ENCODE measurements at regions not wholly inside any gene's neighbourhood (a gene's known extent, or its start where the extent isn't known, plus 50 kb on each side); places are given as distances from the start of the nearest gene placed in this dataset.

DNA sequence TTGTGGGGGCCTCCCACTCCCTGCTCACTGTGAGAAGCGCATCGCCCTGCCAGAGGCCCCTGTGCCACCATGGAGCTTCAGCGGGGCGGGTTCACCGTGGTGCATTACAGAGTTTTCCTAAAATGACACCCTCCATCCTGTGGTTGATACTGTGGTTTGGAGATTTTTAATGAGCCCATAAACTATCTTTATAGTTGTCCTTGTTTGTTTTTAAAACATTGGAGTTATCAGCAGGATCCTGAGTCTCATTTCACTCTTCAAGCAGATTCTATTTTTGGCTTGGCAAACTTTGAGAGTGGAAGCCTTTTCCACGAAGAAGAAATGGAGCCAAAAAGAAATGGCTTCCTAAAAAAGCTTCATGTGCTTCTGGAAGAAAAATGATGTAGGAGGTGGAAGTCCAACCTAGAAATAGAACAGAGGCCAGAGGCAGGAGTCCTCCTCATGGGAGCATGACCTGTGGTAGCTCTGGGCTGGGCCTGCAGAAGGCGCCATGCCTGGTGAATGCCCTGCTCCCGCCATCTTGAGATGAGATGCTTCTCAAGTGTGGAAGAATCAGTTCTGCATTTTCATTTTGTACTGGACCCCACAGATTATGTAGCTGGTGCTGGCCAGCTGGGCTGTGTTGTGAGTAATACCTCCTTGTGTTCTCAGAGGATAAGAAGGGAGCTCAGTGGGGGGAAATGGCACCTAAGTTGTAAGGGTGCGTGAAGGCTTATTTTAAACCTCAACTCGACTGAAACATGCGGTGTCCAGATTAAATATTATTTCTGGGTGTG, 79.0 kb upstream of the RAI14 start:
- H3K36me3 ChIP-seq (ENCODE audit: control insufficient read depth in 1 of 2, insufficient read depth in 2 of 2, low read length in 2 of 2): no peaks in the 10 kb centered on the region
- no peaks in the 10 kb centered on the region for H3K27me3 ChIP-seq (ENCODE audit: control insufficient read depth in 1 of 2, insufficient read depth in 2 of 2, low read length in 2 of 2)
- no peaks in the 10 kb centered on the region for H3K9me3 ChIP-seq (ENCODE audit: control insufficient read depth in 1 of 2, low read length in 2 of 2)
- H3K4me3 ChIP-seq (ENCODE audit: low read depth in 1 of 2, low read length in 2 of 2): no peak overlapping the region
- H3K27ac ChIP-seq (ENCODE audit: low read depth, low read length): no peak overlapping the region
- no peak overlapping the region for H3K9ac ChIP-seq (ENCODE audit: low read depth in 1 of 2, low read length in 2 of 2)
- peaks cover 0 to 9% of the 10 kb centered on the region in 2 donors for H3K4me1 ChIP-seq (ENCODE audit: control insufficient read depth in 1 of 2, insufficient read depth in 2 of 2, low read length in 2 of 2)

DNA sequence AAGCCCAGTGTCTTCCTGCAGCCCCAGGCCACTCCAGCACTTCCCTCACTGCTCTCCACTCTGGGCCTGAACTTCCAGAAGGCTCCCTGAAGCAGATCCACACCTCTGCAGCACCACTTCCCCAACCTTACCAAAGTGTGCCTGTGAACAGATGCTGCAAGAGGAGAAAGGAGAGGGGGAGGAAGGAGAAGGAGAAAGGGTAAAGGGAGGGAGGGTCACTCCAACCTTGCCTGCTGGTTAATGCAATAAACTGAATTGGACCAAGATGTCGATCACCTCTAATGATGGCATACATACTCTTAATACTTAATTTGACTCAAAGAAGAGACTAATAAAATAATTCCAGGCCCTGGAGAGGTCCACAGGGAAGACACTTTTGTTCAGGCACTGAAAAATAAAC, 77.2 kb upstream of the RAI14 start:
- H3K4me1 ChIP-seq (ENCODE audit: control insufficient read depth in 1 of 2, insufficient read depth in 2 of 2, low read length in 2 of 2): peaks cover 0 to 9% of the 10 kb centered on the region in 2 donors
- H3K27me3 ChIP-seq (ENCODE audit: control insufficient read depth in 1 of 2, insufficient read depth in 2 of 2, low read length in 2 of 2): no peaks in the 10 kb centered on the region
- no peak overlapping the region for H3K27ac ChIP-seq (ENCODE audit: low read depth, low read length)
- no peaks in the 10 kb centered on the region for H3K36me3 ChIP-seq (ENCODE audit: control insufficient read depth in 1 of 2, insufficient read depth in 2 of 2, low read length in 2 of 2)
- no peaks in the 10 kb centered on the region for H3K9me3 ChIP-seq (ENCODE audit: control insufficient read depth in 1 of 2, low read length in 2 of 2)
- H3K4me3 ChIP-seq (ENCODE audit: low read depth in 1 of 2, low read length in 2 of 2): no peak overlapping the region
- no peak overlapping the region for H3K9ac ChIP-seq (ENCODE audit: low read depth in 1 of 2, low read length in 2 of 2)

DNA sequence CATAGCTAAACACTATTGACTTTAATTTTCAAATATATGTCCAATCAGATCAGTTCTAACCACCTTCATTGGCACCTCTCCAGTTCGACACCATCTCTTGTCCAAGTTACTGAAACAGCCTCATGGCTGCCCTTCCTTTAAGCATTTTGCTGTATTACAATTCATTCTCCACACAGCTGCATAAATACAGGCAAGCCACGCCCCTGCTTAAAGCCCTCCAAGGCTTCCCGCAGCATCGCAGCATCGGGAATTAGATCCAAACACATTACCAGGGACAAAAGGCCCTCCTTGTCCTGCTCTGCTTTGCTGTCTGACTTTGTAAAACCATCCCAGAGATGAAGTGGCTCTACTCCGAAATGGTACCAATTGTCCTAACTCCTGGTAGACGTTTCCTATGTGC, 75.1 kb upstream of the RAI14 start:
- H3K36me3 ChIP-seq (ENCODE audit: control insufficient read depth in 1 of 2, insufficient read depth in 2 of 2, low read length in 2 of 2): no peaks in the 10 kb centered on the region
- H3K27ac ChIP-seq (ENCODE audit: low read depth, low read length): no peak overlapping the region

DNA sequence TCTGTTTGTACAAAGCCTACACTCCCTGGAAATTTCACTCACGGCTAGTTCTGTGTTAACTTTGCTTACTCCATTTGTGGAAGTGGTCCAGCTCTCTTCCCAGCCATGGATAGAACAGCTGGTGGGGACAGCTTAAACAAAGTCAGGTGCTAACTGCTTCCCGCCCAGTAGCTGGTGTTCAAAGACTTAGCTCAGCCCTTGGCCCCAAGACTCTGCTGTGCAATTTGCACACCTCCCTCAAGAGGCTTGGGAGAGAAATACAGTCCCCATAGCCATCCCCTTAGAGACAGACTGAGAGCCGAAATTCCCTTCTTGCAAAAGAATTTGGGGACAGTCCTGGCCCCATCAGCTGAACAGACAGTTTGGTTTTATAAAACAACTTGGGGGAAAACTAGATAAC, 73.8 kb upstream of the RAI14 start:
- no peak overlapping the region for H3K9ac ChIP-seq (ENCODE audit: low read depth in 1 of 2, low read length in 2 of 2)
- no peak overlapping the region for H3K4me3 ChIP-seq (ENCODE audit: low read depth in 1 of 2, low read length in 2 of 2)
- H3K36me3 ChIP-seq (ENCODE audit: control insufficient read depth in 1 of 2, insufficient read depth in 2 of 2, low read length in 2 of 2): no peaks in the 10 kb centered on the region
- H3K4me1 ChIP-seq (ENCODE audit: control insufficient read depth in 1 of 2, insufficient read depth in 2 of 2, low read length in 2 of 2): no peaks in the 10 kb centered on the region
- H3K27me3 ChIP-seq (ENCODE audit: control insufficient read depth in 1 of 2, insufficient read depth in 2 of 2, low read length in 2 of 2): no peaks in the 10 kb centered on the region
- no peaks in the 10 kb centered on the region for H3K9me3 ChIP-seq (ENCODE audit: control insufficient read depth in 1 of 2, low read length in 2 of 2)
- H3K27ac ChIP-seq (ENCODE audit: low read depth, low read length): no peak overlapping the region

More for the DNA sequence above, 75.1 kb upstream of the RAI14 start:
- Histone ChIP-seq H3K27me3 (ENCODE audit: control insufficient read depth in 1 of 2, insufficient read depth in 2 of 2, low read length in 2 of 2) (no peaks in the 10 kb centered on the region), H3K4me3 (ENCODE audit: low read depth in 1 of 2, low read length in 2 of 2) (no peak overlapping the region), H3K9ac (ENCODE audit: low read depth in 1 of 2, low read length in 2 of 2) (no peak overlapping the region), H3K9me3 (ENCODE audit: control insufficient read depth in 1 of 2, low read length in 2 of 2) (no peaks in the 10 kb centered on the region), H3K4me1 (ENCODE audit: control insufficient read depth in 1 of 2, insufficient read depth in 2 of 2, low read length in 2 of 2) (no peaks in the 10 kb centered on the region)

DNA sequence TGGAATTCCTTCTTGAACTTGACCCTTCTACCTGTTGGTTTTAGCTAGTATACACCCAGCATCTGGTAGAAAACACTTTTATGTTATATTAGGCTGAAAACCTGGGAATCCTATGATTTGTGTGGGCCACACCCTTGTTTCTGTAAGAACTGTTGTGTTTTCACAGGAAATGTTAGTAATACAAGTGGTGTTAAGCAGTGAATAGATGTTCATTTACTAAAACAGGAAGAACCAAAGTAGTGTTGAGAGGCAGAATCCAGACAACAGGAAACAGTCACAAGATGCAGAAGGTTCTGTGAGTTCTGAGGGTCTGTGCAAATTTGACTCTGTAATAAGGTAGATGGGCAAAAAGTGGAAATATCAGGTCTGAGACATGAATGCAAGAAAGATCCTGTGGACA, 73.0 kb upstream of the RAI14 start:
- Histone ChIP-seq H3K27me3 (ENCODE audit: control insufficient read depth in 1 of 2, insufficient read depth in 2 of 2, low read length in 2 of 2) (no peaks in the 10 kb centered on the region), H3K36me3 (ENCODE audit: control insufficient read depth in 1 of 2, insufficient read depth in 2 of 2, low read length in 2 of 2) (no peaks in the 10 kb centered on the region), H3K9me3 (ENCODE audit: control insufficient read depth in 1 of 2, low read length in 2 of 2) (no peaks in the 10 kb centered on the region), H3K4me3 (ENCODE audit: low read depth in 1 of 2, low read length in 2 of 2) (no peak overlapping the region), H3K27ac (ENCODE audit: low read depth, low read length) (no peak overlapping the region), H3K9ac (ENCODE audit: low read depth in 1 of 2, low read length in 2 of 2) (no peak overlapping the region), H3K4me1 (ENCODE audit: control insufficient read depth in 1 of 2, insufficient read depth in 2 of 2, low read length in 2 of 2) (no peaks in the 10 kb centered on the region)

DNA sequence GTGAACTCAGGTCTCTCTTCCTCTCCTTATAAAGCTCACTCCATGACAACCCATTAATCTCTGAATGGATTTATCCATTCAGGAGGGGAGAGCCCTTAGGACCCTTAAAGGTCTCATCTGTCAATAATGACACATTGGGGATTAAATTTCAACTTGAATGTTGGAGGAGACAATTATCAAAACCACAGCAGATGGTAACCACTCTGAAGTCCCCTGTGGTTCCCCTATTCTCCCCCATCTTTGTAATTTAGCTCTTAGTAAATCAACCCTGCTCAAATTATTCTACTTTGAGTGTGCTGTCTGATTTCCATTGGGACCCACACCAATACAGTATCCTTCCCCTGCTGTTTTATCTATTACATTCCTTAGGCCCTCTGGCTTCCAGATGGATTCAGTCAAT, 72.0 kb upstream of the RAI14 start:
- H3K27me3 ChIP-seq (ENCODE audit: control insufficient read depth in 1 of 2, insufficient read depth in 2 of 2, low read length in 2 of 2): no peaks in the 10 kb centered on the region
- no peaks in the 10 kb centered on the region for H3K9me3 ChIP-seq (ENCODE audit: control insufficient read depth in 1 of 2, low read length in 2 of 2)
- H3K27ac ChIP-seq (ENCODE audit: low read depth, low read length): no peak overlapping the region
- no peaks in the 10 kb centered on the region for H3K4me1 ChIP-seq (ENCODE audit: control insufficient read depth in 1 of 2, insufficient read depth in 2 of 2, low read length in 2 of 2)
- no peak overlapping the region for H3K4me3 ChIP-seq (ENCODE audit: low read depth in 1 of 2, low read length in 2 of 2)
- no peak overlapping the region for H3K9ac ChIP-seq (ENCODE audit: low read depth in 1 of 2, low read length in 2 of 2)
- H3K36me3 ChIP-seq (ENCODE audit: control insufficient read depth in 1 of 2, insufficient read depth in 2 of 2, low read length in 2 of 2): no peaks in the 10 kb centered on the region

DNA sequence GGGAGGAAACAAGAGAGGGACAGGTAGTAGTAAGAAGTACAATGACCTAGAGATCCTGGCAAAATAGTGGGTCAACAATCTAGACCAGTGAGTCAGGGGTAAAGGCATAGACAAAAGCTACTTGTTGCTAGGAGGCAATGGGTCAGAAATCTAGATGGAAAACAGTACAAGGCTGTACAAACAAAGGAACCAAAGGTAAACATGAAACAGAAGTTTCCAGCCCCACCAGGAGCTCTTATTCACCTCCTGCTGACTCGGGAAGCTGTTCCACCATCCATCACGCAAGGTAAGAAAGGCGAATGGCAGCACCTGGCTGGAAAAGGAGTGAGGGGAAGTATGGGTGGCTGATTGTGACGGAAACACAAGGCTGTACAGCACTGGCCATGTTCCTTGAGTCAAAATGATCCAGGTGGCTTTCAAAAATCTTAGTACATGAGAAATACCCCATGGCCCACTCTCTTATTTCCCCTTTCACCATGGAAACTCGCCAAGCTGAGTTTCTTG, 70.5 kb upstream of the RAI14 start:
- Histone ChIP-seq H3K36me3 (ENCODE audit: control insufficient read depth in 1 of 2, insufficient read depth in 2 of 2, low read length in 2 of 2) (no peaks in the 10 kb centered on the region), H3K27ac (ENCODE audit: low read depth, low read length) (no peak overlapping the region), H3K9me3 (ENCODE audit: control insufficient read depth in 1 of 2, low read length in 2 of 2) (no peaks in the 10 kb centered on the region), H3K27me3 (ENCODE audit: control insufficient read depth in 1 of 2, insufficient read depth in 2 of 2, low read length in 2 of 2) (no peaks in the 10 kb centered on the region), H3K4me1 (ENCODE audit: control insufficient read depth in 1 of 2, insufficient read depth in 2 of 2, low read length in 2 of 2) (no peaks in the 10 kb centered on the region), H3K4me3 (ENCODE audit: low read depth in 1 of 2, low read length in 2 of 2) (no peak overlapping the region), H3K9ac (ENCODE audit: low read depth in 1 of 2, low read length in 2 of 2) (no peak overlapping the region)

DNA sequence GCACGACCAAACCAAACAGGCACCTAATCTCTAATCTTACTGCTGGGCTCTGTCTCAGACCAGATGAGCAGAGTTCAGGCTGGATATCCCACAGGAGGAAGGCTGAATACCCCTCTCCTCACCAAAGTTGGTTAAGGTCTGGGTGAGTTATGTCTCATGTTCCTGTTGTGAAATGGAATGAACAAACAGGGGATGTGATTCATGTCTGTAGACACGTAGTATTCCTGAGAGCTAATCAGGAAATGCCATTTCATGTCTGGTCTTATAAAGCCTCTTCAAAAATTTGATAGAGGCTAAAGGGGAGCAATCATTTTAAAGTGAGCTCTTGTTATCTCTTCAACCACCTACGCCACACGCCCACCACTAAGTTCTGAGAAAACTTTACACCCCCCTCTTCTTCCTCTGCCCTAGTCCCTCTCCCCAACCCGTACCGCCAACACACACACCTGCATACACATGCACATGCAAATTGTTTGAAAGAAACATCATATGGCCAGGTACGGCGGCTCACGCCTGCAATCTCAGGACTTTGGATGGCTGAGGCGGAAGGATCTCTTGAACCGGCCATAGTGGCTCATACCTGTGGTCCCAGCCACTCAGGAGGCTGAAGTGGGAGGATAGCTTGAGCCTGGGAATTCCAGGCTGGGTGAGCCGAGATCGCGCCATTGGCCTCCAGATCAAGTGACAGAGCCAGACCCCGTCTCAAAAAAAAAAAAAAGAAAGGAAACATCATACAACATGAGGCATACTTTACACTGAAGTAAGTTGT, 69.8 kb upstream of the RAI14 start:
- Histone ChIP-seq H3K36me3 (ENCODE audit: control insufficient read depth in 1 of 2, insufficient read depth in 2 of 2, low read length in 2 of 2) (no peaks in the 10 kb centered on the region), H3K4me3 (ENCODE audit: low read depth in 1 of 2, low read length in 2 of 2) (no peak overlapping the region), H3K9me3 (ENCODE audit: control insufficient read depth in 1 of 2, low read length in 2 of 2) (no peaks in the 10 kb centered on the region), H3K9ac (ENCODE audit: low read depth in 1 of 2, low read length in 2 of 2) (no peak overlapping the region), H3K27ac (ENCODE audit: low read depth, low read length) (no peak overlapping the region), H3K4me1 (ENCODE audit: control insufficient read depth in 1 of 2, insufficient read depth in 2 of 2, low read length in 2 of 2) (no peaks in the 10 kb centered on the region), H3K27me3 (ENCODE audit: control insufficient read depth in 1 of 2, insufficient read depth in 2 of 2, low read length in 2 of 2) (no peaks in the 10 kb centered on the region)

DNA sequence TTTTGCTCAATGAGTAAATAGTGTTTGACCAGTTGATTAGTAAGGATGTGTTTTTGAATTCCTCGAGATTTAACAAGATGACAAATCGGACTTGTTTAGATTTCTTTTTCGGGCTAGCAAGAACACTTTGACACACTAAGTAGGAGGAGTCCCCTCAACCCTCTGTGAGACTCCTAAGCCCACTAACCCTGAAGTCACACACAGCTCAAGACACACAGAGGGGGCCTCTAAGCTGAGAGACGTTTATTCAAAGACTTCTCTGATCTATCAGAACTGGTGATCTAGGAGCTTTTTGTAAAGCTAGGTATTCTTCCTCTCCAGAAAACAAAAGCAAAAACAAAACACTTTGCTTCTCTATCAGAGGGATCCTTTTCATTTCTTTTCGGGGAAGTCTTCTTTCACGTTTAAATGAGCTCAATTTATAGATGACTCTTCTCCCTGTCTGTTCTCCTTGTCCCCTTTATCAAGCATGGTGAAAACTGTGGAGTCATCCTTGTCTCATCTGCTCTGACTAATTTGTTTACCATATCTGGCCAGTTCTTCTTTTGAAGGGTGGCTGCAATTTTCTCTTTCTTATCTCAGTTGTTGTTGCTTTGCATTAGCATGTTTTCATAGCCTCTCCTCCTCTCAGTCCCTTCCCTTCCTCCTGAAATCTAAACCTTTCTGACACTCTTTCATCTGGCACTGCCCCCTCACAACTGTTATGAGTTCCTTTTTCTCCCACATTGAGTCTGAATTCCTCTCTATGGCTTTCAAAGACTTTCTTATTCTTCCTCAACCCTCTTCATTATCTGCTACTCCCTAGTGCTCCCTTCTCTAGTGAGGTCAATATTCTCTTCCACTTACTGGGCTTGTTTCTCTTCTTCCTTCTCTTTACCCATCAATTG, 68.5 kb upstream of the RAI14 start:
- no peaks in the 10 kb centered on the region for H3K27me3 ChIP-seq (ENCODE audit: control insufficient read depth in 1 of 2, insufficient read depth in 2 of 2, low read length in 2 of 2)
- H3K4me1 ChIP-seq (ENCODE audit: control insufficient read depth in 1 of 2, insufficient read depth in 2 of 2, low read length in 2 of 2): no peaks in the 10 kb centered on the region
- no peaks in the 10 kb centered on the region for H3K9me3 ChIP-seq (ENCODE audit: control insufficient read depth in 1 of 2, low read length in 2 of 2)
- H3K9ac ChIP-seq (ENCODE audit: low read depth in 1 of 2, low read length in 2 of 2): no peak overlapping the region
- no peak overlapping the region for H3K4me3 ChIP-seq (ENCODE audit: low read depth in 1 of 2, low read length in 2 of 2)
- no peak overlapping the region for H3K27ac ChIP-seq (ENCODE audit: low read depth, low read length)
- no peaks in the 10 kb centered on the region for H3K36me3 ChIP-seq (ENCODE audit: control insufficient read depth in 1 of 2, insufficient read depth in 2 of 2, low read length in 2 of 2)

DNA sequence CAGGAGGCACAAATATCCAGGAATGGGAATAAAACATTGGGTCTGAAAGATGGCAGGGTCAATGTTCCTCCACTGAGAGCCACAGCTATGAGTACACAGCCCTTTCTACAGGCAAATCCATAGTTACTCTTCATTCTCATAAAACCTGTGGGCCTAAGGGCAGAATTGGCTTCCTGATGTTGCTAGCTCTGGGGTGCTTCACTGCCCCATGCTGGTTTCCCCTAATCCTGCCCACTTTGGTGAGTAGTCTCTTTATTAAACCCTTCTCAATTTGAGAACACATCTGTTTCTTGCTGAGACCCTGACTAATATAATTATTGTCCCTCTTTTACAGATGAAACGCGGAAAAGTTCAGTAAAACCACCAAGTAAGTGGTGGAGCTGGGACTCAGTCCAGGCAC, 66.3 kb upstream of the RAI14 start:
- Histone ChIP-seq H3K36me3 (ENCODE audit: control insufficient read depth in 1 of 2, insufficient read depth in 2 of 2, low read length in 2 of 2) (no peaks in the 10 kb centered on the region), H3K4me1 (ENCODE audit: control insufficient read depth in 1 of 2, insufficient read depth in 2 of 2, low read length in 2 of 2) (no peaks in the 10 kb centered on the region), H3K27me3 (ENCODE audit: control insufficient read depth in 1 of 2, insufficient read depth in 2 of 2, low read length in 2 of 2) (no peaks in the 10 kb centered on the region), H3K4me3 (ENCODE audit: low read depth in 1 of 2, low read length in 2 of 2) (no peak overlapping the region), H3K27ac (ENCODE audit: low read depth, low read length) (no peak overlapping the region), H3K9ac (ENCODE audit: low read depth in 1 of 2, low read length in 2 of 2) (no peak overlapping the region), H3K9me3 (ENCODE audit: control insufficient read depth in 1 of 2, low read length in 2 of 2) (no peaks in the 10 kb centered on the region)

All from duodenal mucosa (tissue), 2 donors.